ENCODE measurements at regions not wholly inside any gene's neighbourhood (a gene's known extent, or its start where the extent isn't known, plus 50 kb on each side); places are given as distances from the start of the nearest gene placed in this dataset.

GRCh38 chr15:61687651-61688050 lies 372.6 kb downstream of the VPS13C start:
- no peak overlapping the region for H3K18ac ChIP-seq (ENCODE audit: insufficient read length, low read depth, low read length)
- H3T11ph ChIP-seq (ENCODE audit: low read length): no peak overlapping the region
- H3K9me3 Mint-ChIP-seq: peaks cover 0 to 5% of the 10 kb centered on the region in 2 experiments; a peak in 1 of 5 replicates
- H2BK12ac ChIP-seq (ENCODE audit: insufficient read length, low read depth, low read length): no peak overlapping the region
- no peak overlapping the region for H3K27ac ChIP-seq (ENCODE audit: insufficient read length, low read depth, low read length)
- no peaks in the 10 kb centered on the region; a peak in 1 of 7 replicates for H3K36me3 Mint-ChIP-seq (ENCODE audit: insufficient read depth in 1 of 3, low read depth in 3 of 3)
- H3K14ac ChIP-seq (ENCODE audit: insufficient read depth, low read length): no peak overlapping the region
- no peak overlapping the region for H2AFZ ChIP-seq (ENCODE audit: low read length)
- DNase-seq: no peak
- no peaks in the 10 kb centered on the region for H3K9me3 ChIP-seq (ENCODE audit: control insufficient read depth, low read depth, low read length)
- H3K23me2 ChIP-seq (ENCODE audit: insufficient read length, low read depth, low read length, poor library complexity, severe bottlenecking): no peaks in the 10 kb centered on the region
- no peak overlapping the region for H2BK20ac ChIP-seq (ENCODE audit: low read depth, low read length, poor library complexity, severe bottlenecking)
- no peak overlapping the region for H2BK5ac ChIP-seq (ENCODE audit: insufficient read length, low read length)
- no peak overlapping the region for H3K9ac ChIP-seq (ENCODE audit: extremely low read depth, insufficient read length, low read length)
- no peak overlapping the region for H4K91ac ChIP-seq (ENCODE audit: insufficient read length, low read depth, low read length)
- no peaks in the 10 kb centered on the region for H3K79me2 ChIP-seq (ENCODE audit: insufficient read depth, low read length)
- H4K5ac ChIP-seq (ENCODE audit: insufficient read length, low read depth, low read length): no peak overlapping the region
- no peaks in the 10 kb centered on the region for H3K27me3 ChIP-seq (ENCODE audit: insufficient read depth, low read length)
- H3K4me3 Mint-ChIP-seq: no peak overlapping the region
- H3K27ac Mint-ChIP-seq: no peak overlapping the region
- H3K4me1 ChIP-seq (ENCODE audit: insufficient read depth, low read length): no peaks in the 10 kb centered on the region; the same call in 1 of the 2 replicates
- no peak overlapping the region for H3K56ac ChIP-seq (ENCODE audit: insufficient read length, low read depth, low read length)
- H3K79me1 ChIP-seq (ENCODE audit: insufficient read depth, low read depth, low read length, poor library complexity, severe bottlenecking): no peaks in the 10 kb centered on the region
- no peak overlapping the region for H3K4me2 ChIP-seq (ENCODE audit: insufficient read depth, insufficient read length, low read length)
- H2BK120ac ChIP-seq (ENCODE audit: low read depth, low read length, poor library complexity, severe bottlenecking): no peak overlapping the region
- H3K4me1 Mint-ChIP-seq: peaks cover 14 to 16% of the 10 kb centered on the region in 2 experiments
- no peak overlapping the region for H2BK15ac ChIP-seq (ENCODE audit: low read depth, low read length)
- no peak overlapping the region for H2AK5ac ChIP-seq (ENCODE audit: insufficient read length, low read length)
- TF ChIP-seq CTCF (conservative IDR thresholded peaks at IDR 0.05): no peak
- 0 out of 2 replicates have a peak, but pooled peaks cover 2% of the 10 kb centered on the region for H3K27me3 Mint-ChIP-seq (ENCODE audit: low read depth)
- no peak overlapping the region for H4K8ac ChIP-seq (replicated peaks; ENCODE audit: insufficient read length, low read depth, low read length)
- H3K23ac ChIP-seq (ENCODE audit: insufficient read length, low read depth, low read length): no peak overlapping the region
- no peaks in the 10 kb centered on the region for H4K20me1 ChIP-seq (ENCODE audit: control insufficient read depth, insufficient read depth, insufficient read length)
- no peak overlapping the region for H3K4ac ChIP-seq (ENCODE audit: low read depth, low read length)
